ENCODE measurements at regions not wholly inside any gene's neighbourhood (a gene's known extent, or its start where the extent isn't known, plus 50 kb on each side); places are given as distances from the start of the nearest gene placed in this dataset.

- no peak for TF ChIP-seq POLR2A (IDR thresholded peaks at IDR 0.05; ENCODE audit: low read depth, low read length)
Observed at GRCh38 chr4:31375936-31376335, 655.8 kb downstream of the PCDH7 start.

DNA sequence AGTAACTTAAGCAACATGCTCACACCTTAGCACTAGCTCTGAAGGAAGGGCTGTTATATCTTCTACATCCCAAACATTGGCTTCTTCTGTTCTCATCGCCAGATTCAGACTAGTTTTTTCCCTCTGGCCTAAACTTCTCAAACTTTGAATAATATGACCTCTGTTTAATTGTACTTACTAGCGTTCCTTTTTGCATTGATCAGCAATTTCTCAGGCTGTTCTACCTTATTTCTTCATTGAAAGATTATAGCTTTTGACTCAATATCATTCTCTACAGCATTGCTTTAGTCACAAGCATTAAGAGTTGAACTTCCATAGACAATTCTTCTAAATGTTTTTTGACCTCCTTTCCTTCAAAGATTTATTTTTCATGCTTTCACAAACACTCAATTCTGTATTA, 659.2 kb downstream of the PCDH7 start:
- FAIRE-seq (no peak), DNase-seq (ENCODE audit: insufficient read length) (no peak)
- TF ChIP-seq POLR2AphosphoS5 (IDR thresholded peaks at IDR 0.05; ENCODE audit: low read depth, low read length) (no peak), POLR2A (IDR thresholded peaks at IDR 0.05; ENCODE audit: low read depth, low read length) (no peak), TAF1 (IDR thresholded peaks at IDR 0.05; ENCODE audit: borderline replicate concordance, low read depth, low read length) (no peak)

More at GRCh38 chr4:31375936-31376335, 655.8 kb downstream of the PCDH7 start:
- DNase-seq (ENCODE audit: insufficient read length) (no peak), FAIRE-seq (no peak)

DNA sequence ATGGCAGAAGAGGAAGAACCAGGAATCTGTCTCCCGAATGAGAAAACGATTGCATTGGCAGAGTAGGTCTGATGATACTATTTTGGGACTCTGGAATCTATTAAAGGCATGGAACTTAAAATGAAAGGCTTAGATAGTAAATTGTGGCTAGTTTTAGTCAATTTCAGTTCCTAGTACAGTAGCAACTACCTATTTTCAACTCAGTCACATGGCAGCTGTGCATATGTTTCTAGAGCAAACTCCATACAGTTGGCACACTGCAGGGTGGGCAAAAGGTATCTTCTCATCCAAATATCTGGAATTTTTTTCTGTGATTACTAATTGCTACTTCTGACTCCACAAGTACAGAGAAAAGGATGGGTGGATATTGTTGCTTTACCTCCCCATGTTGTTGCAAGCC, 663.6 kb downstream of the PCDH7 start:
- no peak for DNase-seq (ENCODE audit: insufficient read length)
- TF ChIP-seq TAF1 (IDR thresholded peaks at IDR 0.05; ENCODE audit: borderline replicate concordance, low read depth, low read length) (no peak), POLR2A (IDR thresholded peaks at IDR 0.05; ENCODE audit: low read depth, low read length) (no peak), POLR2AphosphoS5 (IDR thresholded peaks at IDR 0.05; ENCODE audit: low read depth, low read length) (no peak)
- no peak for FAIRE-seq

DNA sequence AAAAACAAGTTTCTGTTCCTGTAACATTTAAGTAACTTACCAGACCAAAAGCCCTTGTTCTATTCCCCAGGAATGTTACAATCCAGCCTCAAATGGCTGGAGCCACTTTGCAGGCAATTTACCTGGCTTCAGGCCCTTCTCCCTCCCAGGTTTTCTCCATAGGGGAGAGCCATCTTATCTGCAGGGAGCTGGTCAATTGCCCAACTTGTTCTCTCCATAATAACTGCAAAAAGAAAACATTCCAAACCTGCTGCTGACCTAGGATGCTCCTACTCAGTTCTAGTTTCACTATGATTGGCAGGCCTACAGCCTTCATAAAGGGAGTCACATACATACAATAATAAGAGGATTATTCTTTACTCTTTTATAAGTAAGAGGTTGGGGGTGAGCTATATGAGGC, 670.7 kb downstream of the PCDH7 start:
- TF ChIP-seq TAF1 (IDR thresholded peaks at IDR 0.05; ENCODE audit: borderline replicate concordance, low read depth, low read length) (no peak), POLR2AphosphoS5 (IDR thresholded peaks at IDR 0.05; ENCODE audit: low read depth, low read length) (no peak), POLR2A (IDR thresholded peaks at IDR 0.05; ENCODE audit: low read depth, low read length) (no peak)
- no peak for FAIRE-seq
- DNase-seq (ENCODE audit: insufficient read length), result no peak

- no peak for TF ChIP-seq TAF1 (IDR thresholded peaks at IDR 0.05; ENCODE audit: borderline replicate concordance, low read depth, low read length)
- TF ChIP-seq POLR2A (IDR thresholded peaks at IDR 0.05; ENCODE audit: low read depth, low read length), result no peak
- no peak for TF ChIP-seq POLR2AphosphoS5 (IDR thresholded peaks at IDR 0.05; ENCODE audit: low read depth, low read length)
- DNase-seq (ENCODE audit: insufficient read length), result no peak
- no peak for FAIRE-seq
Observed at GRCh38 chr4:31391976-31392375, 671.8 kb downstream of the PCDH7 start.

DNA sequence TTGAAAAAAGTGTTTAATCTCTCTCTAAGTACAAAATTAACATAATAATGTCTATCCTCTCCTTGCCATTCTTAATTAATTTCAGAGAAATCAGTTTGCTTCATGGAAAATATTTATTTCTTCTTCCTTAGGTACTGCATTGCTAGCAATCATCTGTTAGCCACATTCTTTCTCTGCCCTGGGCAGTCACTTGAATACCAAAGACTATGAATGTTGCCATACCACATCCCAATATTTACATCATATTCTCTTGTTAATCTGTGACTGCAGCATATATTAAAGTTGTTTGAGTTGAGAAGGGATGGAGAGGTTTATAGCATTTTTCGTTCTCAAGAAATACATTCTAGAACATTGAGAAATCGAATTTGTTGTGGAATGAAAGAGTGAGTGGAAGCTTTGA, 672.8 kb downstream of the PCDH7 start:
- DNase-seq (ENCODE audit: insufficient read length), result no peak
- no peak for TF ChIP-seq POLR2AphosphoS5 (IDR thresholded peaks at IDR 0.05; ENCODE audit: low read depth, low read length)
- TF ChIP-seq TAF1 (IDR thresholded peaks at IDR 0.05; ENCODE audit: borderline replicate concordance, low read depth, low read length), result no peak
- no peak for TF ChIP-seq POLR2A (IDR thresholded peaks at IDR 0.05; ENCODE audit: low read depth, low read length)
- FAIRE-seq, result no peak

DNA sequence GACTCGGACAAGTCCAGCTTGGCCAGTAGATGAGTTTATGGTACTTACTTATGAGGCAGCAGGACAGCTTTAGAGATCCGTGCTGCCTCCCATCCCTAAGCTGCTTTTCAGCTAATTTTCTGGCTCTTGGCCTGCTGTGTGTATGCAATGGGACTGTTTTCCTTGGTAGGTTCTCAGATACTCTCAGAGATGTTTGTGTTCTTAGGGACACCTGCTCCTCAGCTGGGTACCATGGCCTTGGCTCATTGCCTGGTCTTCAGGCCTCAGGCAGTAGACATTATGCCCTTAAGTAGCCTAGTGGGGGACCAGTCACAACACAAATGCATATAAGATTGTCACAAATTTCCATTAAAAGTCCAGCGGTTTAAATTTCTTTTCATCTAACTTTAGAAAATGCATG, 688.0 kb downstream of the PCDH7 start:
- FAIRE-seq (no peak), DNase-seq (ENCODE audit: insufficient read length) (no peak)
- TF ChIP-seq POLR2AphosphoS5 (IDR thresholded peaks at IDR 0.05; ENCODE audit: low read depth, low read length) (no peak), POLR2A (IDR thresholded peaks at IDR 0.05; ENCODE audit: low read depth, low read length) (no peak), TAF1 (IDR thresholded peaks at IDR 0.05; ENCODE audit: borderline replicate concordance, low read depth, low read length) (no peak)

GRCh38 chr4:31411565-31411964, 691.4 kb downstream of the PCDH7 start:
- no peak for FAIRE-seq
- no peak for TF ChIP-seq TAF1 (IDR thresholded peaks at IDR 0.05; ENCODE audit: borderline replicate concordance, low read depth, low read length)
- no peak for TF ChIP-seq POLR2AphosphoS5 (IDR thresholded peaks at IDR 0.05; ENCODE audit: low read depth, low read length)
- TF ChIP-seq POLR2A (IDR thresholded peaks at IDR 0.05; ENCODE audit: low read depth, low read length), result no peak
- DNase-seq (ENCODE audit: insufficient read length), result no peak

DNA sequence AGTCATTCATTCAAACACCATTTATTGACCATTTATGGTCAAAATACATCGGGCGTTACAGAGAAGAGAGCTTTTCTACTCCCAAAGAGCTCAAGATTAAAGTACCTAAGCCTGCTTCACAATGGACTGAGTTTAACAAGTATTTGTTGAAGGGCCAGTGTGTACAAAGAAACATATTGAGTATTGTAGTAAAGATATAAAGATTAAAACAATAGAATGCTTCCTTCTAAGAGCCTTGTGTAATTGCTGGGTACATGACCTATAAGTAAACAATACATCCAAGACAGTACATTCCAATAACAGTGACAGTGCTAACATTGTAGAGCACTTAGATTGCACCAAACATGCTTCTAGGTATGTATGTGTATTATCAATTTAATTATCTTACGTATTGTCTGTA, 695.5 kb downstream of the PCDH7 start:
- no peak for FAIRE-seq
- TF ChIP-seq POLR2AphosphoS5 (IDR thresholded peaks at IDR 0.05; ENCODE audit: low read depth, low read length) (no peak), TAF1 (IDR thresholded peaks at IDR 0.05; ENCODE audit: borderline replicate concordance, low read depth, low read length) (no peak), POLR2A (IDR thresholded peaks at IDR 0.05; ENCODE audit: low read depth, low read length) (no peak)
- DNase-seq (ENCODE audit: insufficient read length), result no peak

- FAIRE-seq (no peak), DNase-seq (ENCODE audit: insufficient read length) (no peak)
- TF ChIP-seq TAF1 (IDR thresholded peaks at IDR 0.05; ENCODE audit: borderline replicate concordance, low read depth, low read length) (no peak), POLR2A (IDR thresholded peaks at IDR 0.05; ENCODE audit: low read depth, low read length) (no peak), POLR2AphosphoS5 (IDR thresholded peaks at IDR 0.05; ENCODE audit: low read depth, low read length) (no peak)
Observed at GRCh38 chr4:31416498-31416897, 696.3 kb downstream of the PCDH7 start.

DNA sequence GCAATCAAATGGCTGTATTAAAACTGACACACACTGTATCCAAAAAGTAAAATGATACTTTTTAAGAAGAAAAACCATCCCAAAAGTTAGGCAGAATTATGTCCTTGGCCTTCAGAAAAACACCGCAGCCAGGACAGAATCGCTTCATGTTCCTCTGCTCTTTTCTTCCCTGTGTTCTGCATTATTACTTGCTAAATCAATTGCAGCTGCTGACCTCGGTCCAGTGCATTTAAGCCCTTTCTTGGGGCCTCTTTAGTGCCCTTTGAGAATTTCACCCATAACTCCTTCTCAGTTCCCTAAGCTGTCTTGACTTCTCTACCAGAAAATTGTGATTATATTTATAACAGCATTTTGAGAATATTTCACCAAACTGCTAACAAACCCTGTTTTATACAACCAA, 696.9 kb downstream of the PCDH7 start:
- FAIRE-seq (no peak), DNase-seq (ENCODE audit: insufficient read length) (no peak)
- TF ChIP-seq POLR2AphosphoS5 (IDR thresholded peaks at IDR 0.05; ENCODE audit: low read depth, low read length) (no peak), POLR2A (IDR thresholded peaks at IDR 0.05; ENCODE audit: low read depth, low read length) (no peak), TAF1 (IDR thresholded peaks at IDR 0.05; ENCODE audit: borderline replicate concordance, low read depth, low read length) (no peak)

- FAIRE-seq (no peak), DNase-seq (ENCODE audit: insufficient read length) (no peak)
- TF ChIP-seq POLR2AphosphoS5 (IDR thresholded peaks at IDR 0.05; ENCODE audit: low read depth, low read length) (no peak), TAF1 (IDR thresholded peaks at IDR 0.05; ENCODE audit: borderline replicate concordance, low read depth, low read length) (no peak), POLR2A (IDR thresholded peaks at IDR 0.05; ENCODE audit: low read depth, low read length) (no peak)
Observed at GRCh38 chr4:31422006-31422405, 701.8 kb downstream of the PCDH7 start.

- TF ChIP-seq POLR2AphosphoS5 (IDR thresholded peaks at IDR 0.05; ENCODE audit: low read depth, low read length) (no peak), TAF1 (IDR thresholded peaks at IDR 0.05; ENCODE audit: borderline replicate concordance, low read depth, low read length) (no peak), POLR2A (IDR thresholded peaks at IDR 0.05; ENCODE audit: low read depth, low read length) (no peak)
- DNase-seq (ENCODE audit: insufficient read length) (no peak), FAIRE-seq (no peak)
Observed at GRCh38 chr4:31427691-31428090, 707.5 kb downstream of the PCDH7 start.
